ENCODE measurements at regions not wholly inside any gene's neighbourhood (a gene's known extent, or its start where the extent isn't known, plus 50 kb on each side); places are given as distances from the start of the nearest gene placed in this dataset.

DNA sequence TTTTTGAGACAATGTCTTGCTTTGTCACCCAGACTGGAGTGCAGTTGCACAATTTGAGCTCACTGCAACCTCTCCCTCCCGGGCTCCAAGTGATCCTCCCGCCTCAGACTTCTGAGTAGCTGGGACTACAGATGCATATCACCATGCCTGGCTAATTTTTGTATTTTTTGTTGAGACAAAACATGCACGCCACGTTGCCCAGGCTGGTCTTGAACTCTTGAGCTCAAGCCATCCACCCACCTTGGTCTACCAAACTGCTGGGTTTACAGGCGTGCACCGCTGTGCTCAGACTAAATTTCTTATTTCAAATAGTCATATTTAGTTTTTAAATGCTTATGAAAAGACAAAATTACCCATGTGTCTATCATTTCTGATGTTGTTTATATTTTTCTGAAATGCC lies 2324.1 kb downstream of the MAT2B start:
- Histone ChIP-seq H2AFZ (ENCODE audit: control insufficient read depth, low read depth, low read length) (no peak overlapping the region), H3K9me3 (replicated peaks; ENCODE audit: control insufficient read depth, insufficient read depth, low read length) (no peaks in the 10 kb centered on the region), H3K27ac (ENCODE audit: control insufficient read depth, insufficient read depth) (no peak overlapping the region), H3K4me3 (no peak overlapping the region), H3K27me3 (replicated peaks in 1 of 2; ENCODE audit: control insufficient read depth in 2 of 2, insufficient read depth in 2 of 2, low read length in 1 of 2) (no peaks in the 10 kb centered on the region), H3K9ac (ENCODE audit: control insufficient read depth, insufficient read depth, low read length) (no peak overlapping the region), H3K79me2 (ENCODE audit: control insufficient read depth, insufficient read depth, low read length) (no peaks in the 10 kb centered on the region), H3K36me3 (ENCODE audit: control insufficient read depth in 2 of 2, insufficient read depth in 2 of 2, low read length in 1 of 2) (no peaks in the 10 kb centered on the region), H4K20me1 (ENCODE audit: control insufficient read depth, insufficient read depth) (no peaks in the 10 kb centered on the region), H3K4me2 (ENCODE audit: control insufficient read depth, insufficient read depth) (no peak overlapping the region), H3K4me1 (ENCODE audit: control insufficient read depth, insufficient read depth, low read length) (no peaks in the 10 kb centered on the region)
- 46% methylated on average over 6 of the region's 6 CpGs for WGBS (ENCODE audit: insufficient coverage, insufficient replicate concordance, low lambda C conversion rate, missing lambda C conversion rate)
- ChIA-PET RAD21 (ENCODE audit: unreplicated experiment) (no interaction called here), POLR2A (no interaction called here), SMC1A (ENCODE audit: uncharacterized antibody, unreplicated experiment) (no interaction called here), CTCF (no interaction called here)
- no peak for TF ChIP-seq NFXL1 (IDR thresholded peaks at IDR 0.05; ENCODE audit: borderline replicate concordance)
- no peak for TF ChIP-seq BACH1 (IDR thresholded peaks at IDR 0.05; ENCODE audit: borderline replicate concordance)
- TF ChIP-seq KLF5 (IDR thresholded peaks at IDR 0.05; ENCODE audit: partially characterized antibody), result no peak
- no peak for TF ChIP-seq POLR2AphosphoS5 (IDR thresholded peaks at IDR 0.05; ENCODE audit: low read length)
- no peak for TF ChIP-seq CHD4 (IDR thresholded peaks at IDR 0.05)
- TF ChIP-seq SREBF2 (IDR thresholded peaks at IDR 0.05; ENCODE audit: low read length), result no peak
- TF ChIP-seq JUND (IDR thresholded peaks at IDR 0.05; ENCODE audit: low read depth, low read length), result no peak
- TF ChIP-seq, protein P1, sequence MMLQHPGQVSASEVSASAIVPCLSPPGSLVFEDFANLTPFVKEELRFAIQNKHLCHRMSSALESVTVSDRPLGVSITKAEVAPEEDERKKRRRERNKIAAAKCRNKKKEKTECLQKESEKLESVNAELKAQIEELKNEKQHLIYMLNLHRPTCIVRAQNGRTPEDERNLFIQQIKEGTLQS (IDR thresholded peaks at IDR 0.05; ENCODE audit: borderline replicate concordance, extremely low read depth, low read depth, low read length), result no peak
- no TSS peak for BruUV-seq (replicated peaks)
- ATAC-seq, result no peak
- in situ Hi-C loops (cut with MboI), result no loop called here
- FAIRE-seq, result no peak
- intact Hi-C loops (cut with micrococcal nuclease; ENCODE audit: unreplicated experiment), result no loop called here
- DNase-seq (ENCODE audit: low read depth, low spot score), result no peak

DNA sequence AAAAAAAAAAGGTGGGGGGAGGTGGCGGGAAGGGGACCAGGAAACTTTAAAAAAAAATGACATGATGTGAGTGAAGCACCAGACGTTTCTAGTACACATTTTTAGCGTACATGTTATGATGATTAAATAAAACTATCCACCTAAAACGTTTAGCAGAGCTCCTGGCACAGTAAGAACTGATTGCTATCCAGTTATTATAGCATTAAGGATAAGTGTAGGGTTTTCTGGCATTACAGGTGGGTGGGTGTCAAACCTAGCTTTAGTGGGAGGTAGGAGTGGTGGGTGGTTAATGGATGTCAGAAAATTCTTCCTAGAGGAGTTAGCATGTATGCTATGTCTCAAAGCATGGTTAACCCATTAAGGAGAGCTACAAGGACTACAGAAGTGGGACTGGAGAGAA lies 2329.5 kb downstream of the MAT2B start:
- Histone ChIP-seq H3K27me3 (replicated peaks in 1 of 2; ENCODE audit: control insufficient read depth in 2 of 2, insufficient read depth in 2 of 2, low read length in 1 of 2) (no peaks in the 10 kb centered on the region), H3K4me3 (no peak overlapping the region), H3K79me2 (ENCODE audit: control insufficient read depth, insufficient read depth, low read length) (no peaks in the 10 kb centered on the region), H3K9me3 (replicated peaks; ENCODE audit: control insufficient read depth, insufficient read depth, low read length) (no peaks in the 10 kb centered on the region), H3K27ac (ENCODE audit: control insufficient read depth, insufficient read depth) (no peak overlapping the region), H3K36me3 (ENCODE audit: control insufficient read depth in 2 of 2, insufficient read depth in 2 of 2, low read length in 1 of 2) (no peaks in the 10 kb centered on the region), H4K20me1 (ENCODE audit: control insufficient read depth, insufficient read depth) (no peaks in the 10 kb centered on the region), H2AFZ (ENCODE audit: control insufficient read depth, low read depth, low read length) (no peak overlapping the region), H3K9ac (ENCODE audit: control insufficient read depth, insufficient read depth, low read length) (no peak overlapping the region), H3K4me2 (ENCODE audit: control insufficient read depth, insufficient read depth) (no peak overlapping the region), H3K4me1 (ENCODE audit: control insufficient read depth, insufficient read depth, low read length) (no peaks in the 10 kb centered on the region)
- ChIA-PET POLR2A (no interaction called here), SMC1A (ENCODE audit: uncharacterized antibody, unreplicated experiment) (no interaction called here), RAD21 (ENCODE audit: unreplicated experiment) (no interaction called here), CTCF (no interaction called here)
- BruUV-seq (replicated peaks), result no TSS peak
- in situ Hi-C loops (cut with MboI) (no loop called here), intact Hi-C loops (cut with micrococcal nuclease; ENCODE audit: unreplicated experiment) (no loop called here)
- DNase-seq (ENCODE audit: low read depth, low spot score), result no peak
- no peak for FAIRE-seq
- 0% methylated on average over 4 of the region's 4 CpGs for WGBS (ENCODE audit: insufficient coverage, insufficient replicate concordance, low lambda C conversion rate, missing lambda C conversion rate)
- no peak for ATAC-seq
- TF ChIP-seq RAD51 (IDR thresholded peaks at IDR 0.05) (no peak), GATAD2B (conservative IDR thresholded peaks at IDR 0.05; ENCODE audit: low read depth) (no peak), ZNF622 (IDR thresholded peaks at IDR 0.05) (no peak), ATF7 (IDR thresholded peaks at IDR 0.05; ENCODE audit: low read depth) (no peak), HDAC2 (IDR thresholded peaks at IDR 0.05) (no peak), RBBP5 (conservative IDR thresholded peaks at IDR 0.05) (no peak)
- TF ChIP-seq, protein P2, sequence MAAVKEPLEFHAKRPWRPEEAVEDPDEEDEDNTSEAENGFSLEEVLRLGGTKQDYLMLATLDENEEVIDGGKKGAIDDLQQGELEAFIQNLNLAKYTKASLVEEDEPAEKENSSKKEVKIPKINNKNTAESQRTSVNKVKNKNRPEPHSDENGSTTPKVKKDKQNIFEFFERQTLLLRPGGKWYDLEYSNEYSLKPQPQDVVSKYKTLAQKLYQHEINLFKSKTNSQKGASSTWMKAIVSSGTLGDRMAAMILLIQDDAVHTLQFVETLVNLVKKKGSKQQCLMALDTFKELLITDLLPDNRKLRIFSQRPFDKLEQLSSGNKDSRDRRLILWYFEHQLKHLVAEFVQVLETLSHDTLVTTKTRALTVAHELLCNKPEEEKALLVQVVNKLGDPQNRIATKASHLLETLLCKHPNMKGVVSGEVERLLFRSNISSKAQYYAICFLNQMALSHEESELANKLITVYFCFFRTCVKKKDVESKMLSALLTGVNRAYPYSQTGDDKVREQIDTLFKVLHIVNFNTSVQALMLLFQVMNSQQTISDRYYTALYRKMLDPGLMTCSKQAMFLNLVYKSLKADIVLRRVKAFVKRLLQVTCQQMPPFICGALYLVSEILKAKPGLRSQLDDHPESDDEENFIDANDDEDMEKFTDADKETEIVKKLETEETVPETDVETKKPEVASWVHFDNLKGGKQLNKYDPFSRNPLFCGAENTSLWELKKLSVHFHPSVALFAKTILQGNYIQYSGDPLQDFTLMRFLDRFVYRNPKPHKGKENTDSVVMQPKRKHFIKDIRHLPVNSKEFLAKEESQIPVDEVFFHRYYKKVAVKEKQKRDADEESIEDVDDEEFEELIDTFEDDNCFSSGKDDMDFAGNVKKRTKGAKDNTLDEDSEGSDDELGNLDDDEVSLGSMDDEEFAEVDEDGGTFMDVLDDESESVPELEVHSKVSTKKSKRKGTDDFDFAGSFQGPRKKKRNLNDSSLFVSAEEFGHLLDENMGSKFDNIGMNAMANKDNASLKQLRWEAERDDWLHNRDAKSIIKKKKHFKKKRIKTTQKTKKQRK (IDR thresholded peaks at IDR 0.05; ENCODE audit: low read depth, low read length), result no peak
- TF ChIP-seq, protein P3, sequence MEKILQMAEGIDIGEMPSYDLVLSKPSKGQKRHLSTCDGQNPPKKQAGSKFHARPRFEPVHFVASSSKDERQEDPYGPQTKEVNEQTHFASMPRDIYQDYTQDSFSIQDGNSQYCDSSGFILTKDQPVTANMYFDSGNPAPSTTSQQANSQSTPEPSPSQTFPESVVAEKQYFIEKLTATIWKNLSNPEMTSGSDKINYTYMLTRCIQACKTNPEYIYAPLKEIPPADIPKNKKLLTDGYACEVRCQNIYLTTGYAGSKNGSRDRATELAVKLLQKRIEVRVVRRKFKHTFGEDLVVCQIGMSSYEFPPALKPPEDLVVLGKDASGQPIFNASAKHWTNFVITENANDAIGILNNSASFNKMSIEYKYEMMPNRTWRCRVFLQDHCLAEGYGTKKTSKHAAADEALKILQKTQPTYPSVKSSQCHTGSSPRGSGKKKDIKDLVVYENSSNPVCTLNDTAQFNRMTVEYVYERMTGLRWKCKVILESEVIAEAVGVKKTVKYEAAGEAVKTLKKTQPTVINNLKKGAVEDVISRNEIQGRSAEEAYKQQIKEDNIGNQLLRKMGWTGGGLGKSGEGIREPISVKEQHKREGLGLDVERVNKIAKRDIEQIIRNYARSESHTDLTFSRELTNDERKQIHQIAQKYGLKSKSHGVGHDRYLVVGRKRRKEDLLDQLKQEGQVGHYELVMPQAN (conservative IDR thresholded peaks at IDR 0.05), result no peak

All from GM12878 (cell line).